NCI-H748 (cell line): ENCODE measurements at regions not wholly inside any gene's neighbourhood (a gene's known extent, or its start where the extent isn't known, plus 50 kb on each side); places are given as distances from the start of the nearest gene placed in this dataset.
"Not testable (repeated sequence)": the region's sequence is repeated elsewhere in the genome, so short reads cannot be mapped to it uniquely, and the experiment has no call there.

Experiments used
- DNase-seq: peaks from one replicate; lab custom pipeline; 2025; ENCODE audit not compliant: unreplicated experiment; lab: John Stamatoyannopoulos, UW

GRCh38 chr9:80692751-80693150, 996.6 kb downstream of the TLE1 start:
- no peak for DNase-seq

GRCh38 chr9:80691229-80691628, 998.1 kb downstream of the TLE1 start:
- DNase-seq = no peak

GRCh38 chr9:80690349-80690939, 998.9 kb downstream of the TLE1 start:
- no peak for DNase-seq

GRCh38 chr9:80679916-80680315, 1009.4 kb downstream of the TLE1 start:
- DNase-seq = no peak

DNA sequence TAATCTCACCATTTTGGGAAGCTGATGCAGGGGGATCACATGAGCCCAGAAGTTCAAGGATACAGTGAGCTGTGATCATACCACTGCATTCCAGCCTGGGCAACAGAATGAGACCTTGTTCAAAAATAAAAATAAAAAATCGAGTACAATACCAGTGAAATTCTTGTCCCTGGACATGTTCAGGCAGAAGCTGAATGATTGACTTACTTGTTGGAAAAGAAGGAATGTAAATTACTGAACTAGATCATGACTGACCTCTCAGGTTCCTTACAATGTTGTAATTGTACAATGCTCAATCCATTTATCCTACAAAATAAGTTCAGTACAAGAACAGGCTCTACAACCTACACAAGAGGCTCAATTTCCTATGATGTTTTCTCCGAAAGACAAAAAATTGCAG, 1010.4 kb downstream of the TLE1 start:
- DNase-seq = no peak

DNA sequence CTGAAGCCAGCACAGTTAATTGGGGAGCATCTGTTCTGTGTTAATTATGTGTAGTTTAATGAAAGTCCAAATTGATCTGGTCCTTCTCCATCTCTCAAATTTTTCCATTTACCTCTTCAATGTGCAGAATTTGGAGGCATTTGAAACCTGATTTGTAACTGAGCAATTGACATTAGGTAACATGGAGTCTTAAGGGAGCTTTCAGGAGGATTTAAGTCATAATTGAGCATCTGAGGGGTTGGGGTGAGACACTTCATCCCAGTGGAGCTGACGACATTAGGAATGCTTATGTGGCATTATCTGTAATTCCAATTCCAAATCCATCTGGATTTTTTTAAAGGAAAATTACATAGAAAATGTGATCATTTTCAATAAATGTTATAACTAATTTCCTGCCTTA, 1015.9 kb downstream of the TLE1 start:
- DNase-seq = no peak

DNA sequence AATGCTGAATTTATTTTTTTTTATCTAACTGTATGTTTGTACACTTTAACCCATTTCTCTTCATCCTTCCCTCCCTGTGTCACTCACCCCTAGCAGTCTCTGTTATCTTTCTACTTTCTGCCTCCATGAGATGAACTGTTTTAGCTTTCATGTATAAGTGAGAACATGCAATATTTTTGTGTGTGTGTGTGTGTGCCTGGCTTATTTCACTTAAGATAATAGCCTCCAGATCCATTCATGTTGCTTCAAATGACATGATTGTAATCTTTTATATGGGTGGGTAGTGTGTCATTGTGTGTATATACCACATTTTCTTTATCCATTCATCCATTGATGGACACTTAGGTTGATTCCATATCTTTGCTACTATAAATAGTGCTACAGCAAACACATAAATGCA, 1023.9 kb downstream of the TLE1 start:
- DNase-seq = no peak

- peak; percentile 4 for DNase-seq
These were observed 1024.8 kb downstream of the TLE1 start for GRCh38 chr9:80664327-80665210.

DNA sequence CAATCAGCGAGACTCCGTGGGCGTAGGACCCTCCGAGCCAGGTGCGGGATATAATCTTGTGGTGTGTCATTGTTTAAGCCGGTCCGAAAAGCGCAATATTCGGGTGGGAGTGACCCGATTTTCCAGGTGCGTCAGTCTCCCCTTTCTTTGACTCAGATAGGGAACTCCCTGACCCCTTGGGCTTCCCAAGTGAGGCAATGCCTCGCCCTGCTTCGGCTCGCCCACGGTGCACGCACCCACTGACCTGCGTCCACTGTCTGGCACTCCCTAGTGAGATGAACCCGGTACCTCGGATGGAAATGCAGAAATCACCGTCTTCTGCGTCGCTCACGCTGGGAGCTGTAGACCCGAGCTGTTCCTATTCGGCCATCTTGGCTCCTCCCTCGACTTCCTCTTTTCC, 1029.6 kb downstream of the TLE1 start:
- DNase-seq = not testable (repeated sequence)

DNA sequence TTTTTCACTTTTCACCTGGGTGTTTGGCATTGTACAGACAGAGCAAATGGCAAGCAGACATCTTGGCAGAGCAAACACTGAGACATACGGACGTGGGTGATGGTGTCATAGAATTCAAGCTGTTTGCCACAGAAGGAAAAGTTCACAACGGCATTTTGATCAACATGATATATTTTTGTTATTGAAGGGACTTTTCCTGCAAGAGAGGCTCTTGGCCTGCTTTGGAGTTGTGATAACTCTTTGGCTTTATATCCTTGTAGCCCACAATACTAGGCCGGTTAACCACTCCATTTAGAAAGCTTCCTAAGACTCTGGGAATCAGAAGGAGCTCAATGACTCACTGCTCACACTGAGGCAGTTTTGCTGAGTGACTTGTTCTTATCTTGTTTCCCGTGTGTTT, 1038.3 kb downstream of the TLE1 start:
- no peak for DNase-seq

- DNase-seq = no peak
These were observed 1039.9 kb downstream of the TLE1 start for GRCh38 chr9:80649496-80649895.

DNA sequence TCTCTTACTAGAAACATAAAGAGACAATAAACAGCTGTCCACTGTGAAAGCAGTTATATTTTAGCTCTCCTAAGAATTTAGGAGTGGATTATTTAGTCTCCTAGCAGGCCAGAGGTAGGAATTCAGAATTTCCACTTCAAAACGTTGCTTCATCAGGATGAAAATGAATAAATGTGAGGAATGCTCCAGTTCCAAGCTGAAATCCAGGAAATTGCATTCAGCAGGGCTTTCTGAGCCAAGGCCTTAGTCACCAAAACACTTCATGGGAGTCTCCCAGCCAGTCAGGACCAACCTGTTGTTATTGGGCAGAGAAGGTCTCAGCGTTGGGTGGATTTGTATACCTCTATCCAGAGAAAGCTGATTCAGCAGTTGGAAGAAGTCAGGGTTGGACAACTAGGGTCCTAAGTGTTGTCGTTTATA, 1040.3 kb downstream of the TLE1 start:
- DNase-seq = no peak

DNA sequence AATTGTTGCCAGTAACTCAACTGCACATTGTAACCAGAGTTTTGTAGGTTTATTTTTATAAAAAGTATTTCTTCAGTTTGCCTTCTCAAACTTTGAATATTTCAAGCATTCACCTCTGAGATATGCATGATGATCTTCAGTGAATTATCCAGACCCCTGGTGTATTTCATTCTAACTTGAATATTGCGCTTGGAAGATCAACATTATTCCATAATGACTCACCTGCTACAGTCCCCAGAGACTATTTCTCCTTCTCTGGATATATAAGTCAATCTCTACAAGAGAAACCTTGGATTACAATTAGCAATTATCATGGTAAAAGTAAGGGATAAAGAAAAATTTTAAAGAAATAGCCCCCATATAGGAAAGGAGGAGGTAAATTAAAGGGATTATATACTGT, 1041.0 kb downstream of the TLE1 start:
- DNase-seq = no peak

GRCh38 chr9:80646211-80646610, 1043.1 kb downstream of the TLE1 start:
- no peak for DNase-seq

DNA sequence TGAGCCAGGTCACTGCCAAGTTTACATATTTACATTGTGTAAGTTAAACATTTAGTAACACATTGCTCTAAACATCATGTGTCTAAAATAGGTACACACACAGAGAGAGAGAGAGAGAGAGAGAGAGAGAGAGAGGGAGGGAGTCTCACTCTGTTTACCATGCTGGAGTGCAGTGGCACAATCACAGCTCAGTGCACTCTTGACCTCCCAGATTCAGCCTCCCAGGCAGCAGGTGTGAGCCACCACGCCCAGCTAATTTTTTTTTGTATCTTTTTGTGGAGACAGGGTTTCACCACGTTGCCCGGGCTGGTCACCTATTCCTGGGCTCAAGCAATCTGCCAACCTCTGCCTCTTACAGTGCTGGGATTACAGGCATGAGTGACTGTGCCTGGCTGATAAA, 1045.3 kb downstream of the TLE1 start:
- peak; percentile 86 for DNase-seq

- DNase-seq = no peak
These were observed 1054.3 kb downstream of the TLE1 start for GRCh38 chr9:80635065-80635464.

DNA sequence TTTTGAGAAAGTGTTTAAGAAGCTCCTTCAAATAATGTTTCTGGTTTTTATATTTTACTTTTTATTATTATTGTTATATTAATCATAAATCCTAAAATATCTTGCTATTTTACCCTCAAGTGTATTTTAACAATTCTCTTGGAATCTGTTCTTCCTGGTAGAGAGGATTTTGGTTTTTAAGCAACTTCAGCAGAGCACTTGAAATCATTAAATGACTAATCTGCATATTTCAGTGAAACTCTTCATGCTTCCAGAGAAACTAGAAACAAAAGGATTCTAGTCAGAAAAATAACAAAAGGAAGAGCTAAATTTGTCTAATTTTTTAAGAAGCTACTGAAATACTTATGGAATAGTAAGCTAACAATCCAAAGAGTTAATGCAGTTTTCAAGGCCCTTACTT, 1057.3 kb downstream of the TLE1 start:
- no peak for DNase-seq

DNA sequence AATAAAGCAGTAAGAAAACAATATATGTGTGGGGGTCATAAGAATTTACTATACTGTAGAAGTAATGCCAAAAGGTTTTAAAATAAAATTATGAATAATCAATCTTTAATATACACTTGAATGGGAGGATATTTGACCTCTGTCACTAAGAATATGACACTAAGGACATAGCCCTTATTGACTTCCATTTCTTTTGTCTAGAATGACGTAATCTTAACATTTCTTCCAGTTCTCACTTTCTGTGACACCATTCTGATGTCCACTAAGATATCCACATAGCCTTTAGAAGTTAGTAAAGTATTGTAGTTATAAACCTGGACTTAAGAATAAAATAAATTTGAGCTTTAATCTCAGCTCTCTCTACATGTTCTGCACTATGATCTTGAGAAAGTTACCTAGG, 1050.7 kb downstream of the TLE4 start:
- no peak for DNase-seq

DNA sequence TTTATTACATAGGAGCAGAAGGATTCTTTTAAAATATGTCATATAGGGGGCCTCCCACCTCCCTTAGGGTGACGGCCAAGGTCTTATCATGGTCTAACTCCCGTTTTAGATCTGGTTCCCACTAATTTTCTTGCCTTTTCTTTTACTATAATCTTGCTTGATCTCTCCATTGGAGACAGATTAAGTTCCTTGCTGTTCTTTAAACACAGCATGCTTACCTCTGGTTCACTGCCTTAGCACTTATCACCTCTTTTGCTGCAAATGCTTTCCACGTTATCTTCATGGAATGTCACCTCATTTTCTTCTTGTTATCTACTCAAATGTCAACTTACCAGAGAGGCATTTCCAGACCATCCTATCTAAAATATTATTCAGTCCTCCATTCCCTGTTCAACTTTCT, 1047.6 kb downstream of the TLE4 start:
- no peak for DNase-seq

DNA sequence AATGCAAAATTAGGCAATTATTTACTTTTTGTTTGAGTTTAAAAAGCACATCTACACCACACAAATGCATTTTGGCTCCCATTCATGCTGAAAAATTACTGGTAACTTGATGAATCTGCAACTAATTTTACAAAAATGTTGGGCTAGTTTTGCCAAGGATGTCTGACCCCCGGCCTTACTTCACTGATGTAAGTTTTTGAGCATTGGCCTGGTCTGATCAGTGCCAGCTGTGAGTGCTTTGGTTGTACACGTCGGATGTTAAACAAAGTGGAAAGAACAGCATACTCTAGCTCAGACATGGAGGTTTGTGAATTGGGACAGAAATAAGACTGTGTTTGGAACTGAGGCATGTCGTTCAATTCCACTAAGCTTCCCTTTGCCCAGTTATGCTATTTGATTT, 1044.2 kb downstream of the TLE4 start:
- no peak for DNase-seq

DNA sequence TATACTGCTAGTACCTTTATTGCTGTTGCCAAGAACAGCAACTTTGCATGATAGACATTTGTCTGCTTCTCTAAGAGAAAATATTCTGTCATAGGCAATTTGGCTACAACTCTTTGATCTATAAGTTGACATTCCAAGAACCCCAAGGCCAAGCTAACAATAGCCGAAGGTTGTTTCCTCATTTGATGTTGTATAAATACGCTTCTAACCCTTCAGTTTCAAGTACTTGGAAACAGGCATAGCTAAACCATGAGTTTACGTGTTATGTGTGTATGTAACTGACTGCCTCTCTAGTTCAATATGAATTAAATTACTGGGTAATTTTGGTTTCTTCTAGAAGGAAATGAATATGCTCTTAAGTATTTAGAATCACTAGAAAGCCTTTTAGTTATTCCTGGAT, 1034.0 kb downstream of the TLE4 start:
- no peak for DNase-seq

DNA sequence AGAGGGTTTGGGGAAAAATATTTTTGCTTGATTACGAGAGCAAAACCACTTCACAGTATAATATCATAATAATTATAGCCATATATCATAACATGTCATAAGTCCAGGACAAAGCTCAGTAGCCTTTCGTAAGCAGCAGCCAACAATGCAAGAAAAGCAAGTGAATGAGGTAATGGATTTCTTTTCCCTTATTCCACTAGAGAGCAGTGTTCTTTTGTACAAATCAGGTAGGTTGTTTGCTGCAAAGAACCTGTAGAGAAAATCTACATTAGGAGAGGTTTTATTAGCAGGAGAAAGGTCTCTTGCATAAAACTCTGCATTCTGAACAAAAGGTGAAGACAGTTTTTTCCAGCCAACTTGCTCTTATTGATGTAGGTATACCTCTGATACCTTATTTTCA, 1033.4 kb downstream of the TLE4 start:
- peak; percentile 63 for DNase-seq

- no peak for DNase-seq
These were observed 1030.5 kb downstream of the TLE4 start for GRCh38 chr9:80602291-80602690.
